ENCODE measurements at regions not wholly inside any gene's neighbourhood (a gene's known extent, or its start where the extent isn't known, plus 50 kb on each side); places are given as distances from the start of the nearest gene placed in this dataset.

DNA sequence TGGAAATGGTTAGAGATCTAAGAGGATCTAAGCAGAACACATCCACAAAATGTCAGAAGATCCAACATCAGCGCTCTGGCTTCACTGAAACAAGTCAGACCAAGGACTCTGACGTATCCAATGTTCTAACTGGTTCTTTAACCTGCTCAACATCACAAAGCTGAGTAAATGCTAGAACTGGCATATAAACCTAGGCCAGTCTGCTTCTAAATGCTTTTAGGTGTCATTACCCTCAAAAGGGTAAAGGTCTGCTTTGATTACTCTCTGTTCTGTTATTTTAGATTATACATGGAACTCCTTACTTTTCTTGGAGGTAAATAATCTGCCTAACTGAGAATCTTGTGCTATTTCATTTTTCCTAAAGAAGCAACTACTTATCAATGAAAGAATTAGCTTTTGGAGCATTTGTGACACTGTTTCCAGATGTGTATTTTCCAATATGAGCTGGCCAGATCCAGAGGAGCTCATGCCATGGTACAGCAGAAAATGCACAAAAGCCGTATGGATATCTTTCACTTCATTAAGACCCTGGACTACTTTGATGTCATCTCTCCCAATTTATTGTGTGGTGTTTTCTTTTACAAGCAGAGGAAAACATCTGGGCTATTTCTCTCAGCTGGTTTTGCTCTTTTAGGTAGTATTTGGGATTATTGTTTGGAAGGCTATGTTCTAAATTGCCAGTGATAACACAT is 123.5 kb downstream of the RASGEF1B start:
- no peak for FAIRE-seq
- no peak overlapping the region for H3K27ac ChIP-seq (ENCODE audit: low read depth in 2 of 2, low read length in 2 of 2)
- no peaks in the 10 kb centered on the region for H3K9me3 ChIP-seq (ENCODE audit: control insufficient read depth in 2 of 3, insufficient read depth in 1 of 3, low read length in 3 of 3)
- peaks cover 0 to 6% (median 0%) of the 10 kb centered on the region in 3 donors for H3K4me1 ChIP-seq (ENCODE audit: control insufficient read depth in 2 of 3, insufficient read depth in 2 of 3, low read depth in 1 of 3, low read length in 3 of 3)
- no peak overlapping the region for H3K4me3 ChIP-seq (ENCODE audit: low read length in 3 of 3)
- H3K27me3 ChIP-seq (ENCODE audit: control insufficient read depth, insufficient read depth, low read length), result no peaks in the 10 kb centered on the region
- TF ChIP-seq, protein P1, sequence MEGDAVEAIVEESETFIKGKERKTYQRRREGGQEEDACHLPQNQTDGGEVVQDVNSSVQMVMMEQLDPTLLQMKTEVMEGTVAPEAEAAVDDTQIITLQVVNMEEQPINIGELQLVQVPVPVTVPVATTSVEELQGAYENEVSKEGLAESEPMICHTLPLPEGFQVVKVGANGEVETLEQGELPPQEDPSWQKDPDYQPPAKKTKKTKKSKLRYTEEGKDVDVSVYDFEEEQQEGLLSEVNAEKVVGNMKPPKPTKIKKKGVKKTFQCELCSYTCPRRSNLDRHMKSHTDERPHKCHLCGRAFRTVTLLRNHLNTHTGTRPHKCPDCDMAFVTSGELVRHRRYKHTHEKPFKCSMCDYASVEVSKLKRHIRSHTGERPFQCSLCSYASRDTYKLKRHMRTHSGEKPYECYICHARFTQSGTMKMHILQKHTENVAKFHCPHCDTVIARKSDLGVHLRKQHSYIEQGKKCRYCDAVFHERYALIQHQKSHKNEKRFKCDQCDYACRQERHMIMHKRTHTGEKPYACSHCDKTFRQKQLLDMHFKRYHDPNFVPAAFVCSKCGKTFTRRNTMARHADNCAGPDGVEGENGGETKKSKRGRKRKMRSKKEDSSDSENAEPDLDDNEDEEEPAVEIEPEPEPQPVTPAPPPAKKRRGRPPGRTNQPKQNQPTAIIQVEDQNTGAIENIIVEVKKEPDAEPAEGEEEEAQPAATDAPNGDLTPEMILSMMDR (IDR thresholded peaks at IDR 0.05; ENCODE audit: borderline replicate concordance, extremely low read depth, insufficient read depth), result no peak
- H3K36me3 ChIP-seq (ENCODE audit: control insufficient read depth in 2 of 3, insufficient read depth in 3 of 3, low read length in 3 of 3), result no peaks in the 10 kb centered on the region
- DNase-seq, result no peak
- no peak overlapping the region for H3K9ac ChIP-seq (ENCODE audit: low read length in 3 of 3)
- intact Hi-C loops (cut with DNase I), result loop anchor here (5.0 kb wide), 1 partner anchor 276 kb away; no protein-coding TSS in a partner anchor

DNA sequence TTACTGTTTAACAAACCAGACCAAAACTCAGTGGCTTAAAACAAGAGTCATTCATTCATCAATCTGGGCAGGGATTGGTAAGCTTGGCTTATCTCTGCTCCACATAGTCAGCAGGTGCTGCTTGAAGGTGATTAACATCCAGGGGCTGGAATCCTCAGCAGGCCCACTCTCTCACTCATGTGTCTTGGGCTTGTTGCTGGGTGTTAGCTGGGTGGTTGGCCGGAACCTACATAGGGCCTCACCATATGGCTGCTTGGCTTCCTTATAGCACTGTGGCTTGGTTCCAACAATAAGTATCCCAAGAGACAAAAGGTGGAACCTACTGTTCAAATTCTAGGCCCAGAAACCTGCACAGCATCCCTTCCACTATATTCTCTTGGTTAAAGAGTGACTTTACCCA is 125.0 kb downstream of the RASGEF1B start:
- intact Hi-C loops (cut with DNase I), result loop anchor here (5.0 kb wide), 1 partner anchor 274 kb away; no protein-coding TSS in a partner anchor
- FAIRE-seq (no peak), DNase-seq (no peak)
- Histone ChIP-seq H3K9me3 (ENCODE audit: control insufficient read depth in 2 of 3, insufficient read depth in 1 of 3, low read length in 3 of 3) (no peaks in the 10 kb centered on the region), H3K4me1 (ENCODE audit: control insufficient read depth in 2 of 3, insufficient read depth in 2 of 3, low read depth in 1 of 3, low read length in 3 of 3) (peaks cover 0 to 6% (median 0%) of the 10 kb centered on the region in 3 donors), H3K4me3 (ENCODE audit: low read length in 3 of 3) (no peak overlapping the region), H3K27me3 (ENCODE audit: control insufficient read depth, insufficient read depth, low read length) (no peaks in the 10 kb centered on the region), H3K9ac (ENCODE audit: low read length in 3 of 3) (no peak overlapping the region), H3K36me3 (ENCODE audit: control insufficient read depth in 2 of 3, insufficient read depth in 3 of 3, low read length in 3 of 3) (no peaks in the 10 kb centered on the region), H3K27ac (ENCODE audit: low read depth in 2 of 2, low read length in 2 of 2) (no peak overlapping the region)
- TF ChIP-seq, protein P1 (IDR thresholded peaks at IDR 0.05; ENCODE audit: borderline replicate concordance, extremely low read depth, insufficient read depth), result no peak

DNA sequence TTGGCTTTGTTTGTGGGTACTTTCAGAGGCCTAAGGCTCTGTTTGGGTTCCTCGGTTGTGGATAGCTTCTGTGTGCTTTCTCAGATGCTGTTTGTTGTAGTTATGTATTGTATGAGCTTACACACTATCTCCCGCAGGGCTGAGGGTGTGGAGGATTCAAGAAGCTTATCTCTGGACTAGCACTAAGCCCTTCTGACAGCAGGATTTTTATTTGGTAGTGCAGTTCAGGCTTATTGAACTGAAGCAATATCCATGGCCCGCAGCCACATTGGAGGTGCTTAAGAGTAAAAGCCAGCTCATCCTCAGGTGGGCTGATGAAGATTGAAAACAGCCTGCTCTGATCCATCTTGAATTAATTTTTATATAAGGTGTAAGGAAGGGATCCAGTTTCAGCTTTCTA is 128.2 kb downstream of the RASGEF1B start:
- FAIRE-seq, result no peak
- TF ChIP-seq, protein P1 (IDR thresholded peaks at IDR 0.05; ENCODE audit: borderline replicate concordance, extremely low read depth, insufficient read depth), result no peak
- intact Hi-C loops (cut with DNase I), result no loop called here
- Histone ChIP-seq H3K27ac (ENCODE audit: low read depth in 2 of 2, low read length in 2 of 2) (no peak overlapping the region), H3K4me1 (ENCODE audit: control insufficient read depth in 2 of 3, insufficient read depth in 2 of 3, low read depth in 1 of 3, low read length in 3 of 3) (no peaks in the 10 kb centered on the region), H3K4me3 (ENCODE audit: low read length in 3 of 3) (no peak overlapping the region), H3K9ac (ENCODE audit: low read length in 3 of 3) (no peak overlapping the region), H3K36me3 (ENCODE audit: control insufficient read depth in 2 of 3, insufficient read depth in 3 of 3, low read length in 3 of 3) (no peaks in the 10 kb centered on the region), H3K27me3 (ENCODE audit: control insufficient read depth, insufficient read depth, low read length) (no peaks in the 10 kb centered on the region), H3K9me3 (ENCODE audit: control insufficient read depth in 2 of 3, insufficient read depth in 1 of 3, low read length in 3 of 3) (no peaks in the 10 kb centered on the region)
- no peak for DNase-seq
